GM12878 (cell line): ENCODE measurements at regions not wholly inside any gene's neighbourhood (a gene's known extent, or its start where the extent isn't known, plus 50 kb on each side); places are given as distances from the start of the nearest gene placed in this dataset.

Source experiments
- ATAC-seq: fragments of 200-7000 bp; cut with Tn5 transposase; 3 replicates; pipeline ENCODE4 v1.9.1; 2020; ENCODE audit warnings: mild to moderate bottlenecking, moderate library complexity
- BruUV-seq: library from RNA; stranded (reverse); fragments of 400-500 nt; replicated peaks from 2 replicates; lab custom pipeline; 2021; lab: Mats Ljungman, UMichigan
- CTCF ChIA-PET: fragments of 300-600 bp; sonication (Branson Sonifier 250); formaldehyde crosslinking; extraction: SDS; loops from one replicate; lab custom pipeline; 2021; ENCODE audit warnings: inconsistent platforms; lab: Yijun Ruan, JAX
- POLR2A ChIA-PET: fragments of 350-600 bp; formaldehyde crosslinking; extraction: SDS; loops from one replicate; lab custom pipeline; 2021; ENCODE audit warnings: inconsistent platforms; lab: Charles Lee
- RAD21 ChIA-PET: fragments of 300-600 bp; sonication (Branson Sonifier 250); formaldehyde crosslinking; loops from one replicate; lab custom pipeline; 2023; ENCODE audit warnings: antibody characterized with exemption; ENCODE audit not compliant: unreplicated experiment; lab: Charles Lee
- SMC1A ChIA-PET: fragments of 300-600 bp; sonication (Branson Sonifier 250); formaldehyde crosslinking; loops from one replicate; lab custom pipeline; 2023; ENCODE audit not compliant: unreplicated experiment, uncharacterized antibody; lab: Charles Lee
- DNase-seq: peaks from one replicate; pipeline ENCODE4 v3.0.0-alpha.2; 2011; ENCODE audit warnings: low read depth, low spot score
- FAIRE-seq: peaks from 3 replicates; lab custom pipeline; 2011; peaks lifted over from hg19 to GRCh38; lab: Jason Lieb, UNC
- H2AFZ ChIP-seq: 2 replicates; pipeline ENCODE4 v1.6.0; 2011; ENCODE audit warnings: low read depth, low read length, control low read depth; ENCODE audit not compliant: control insufficient read depth
- H3K27ac ChIP-seq: 2 replicates; pipeline ENCODE4 v1.5.1; 2011; ENCODE audit warnings: control low read depth; ENCODE audit not compliant: control insufficient read depth, insufficient read depth
- H3K27me3 ChIP-seq, 2 experiments: replicated peaks in 1 of 2; 2 replicates each; pipeline versions ENCODE4 v1.6.0 to v1.6.1; 2011; ENCODE audit warnings: low read length in 1 of 2; ENCODE audit not compliant: control insufficient read depth in 2 of 2, insufficient read depth in 2 of 2
- H3K36me3 ChIP-seq, 2 experiments: 2 replicates each; pipeline ENCODE4 v1.5.1; 2011; ENCODE audit warnings: low read length in 1 of 2; ENCODE audit not compliant: control insufficient read depth in 2 of 2, insufficient read depth in 2 of 2
- H3K4me1 ChIP-seq: 2 replicates; pipeline ENCODE4 v1.6.1; 2011; ENCODE audit warnings: mild to moderate bottlenecking, low read length, moderate library complexity, mixed read lengths; ENCODE audit not compliant: control insufficient read depth, insufficient read depth
- H3K4me2 ChIP-seq: 2 replicates; pipeline ENCODE4 v1.6.0; 2011; ENCODE audit warnings: control low read depth; ENCODE audit not compliant: control insufficient read depth, insufficient read depth
- H3K4me3 ChIP-seq: fragments of 200-600 bp; sonication (generic); 2 replicates; pipeline ENCODE4 v1.5.1; 2016
- H3K79me2 ChIP-seq: 2 replicates; pipeline ENCODE4 v1.6.0; 2011; ENCODE audit warnings: low read length; ENCODE audit not compliant: control insufficient read depth, insufficient read depth
- H3K9ac ChIP-seq: 2 replicates; pipeline ENCODE4 v1.8.0; 2011; ENCODE audit warnings: low read length, control low read depth, mixed read lengths; ENCODE audit not compliant: control insufficient read depth, insufficient read depth
- H3K9me3 ChIP-seq: replicated peaks from 3 replicates; pipeline ENCODE4 v1.5.1; 2011; ENCODE audit warnings: mild to moderate bottlenecking, low read length; ENCODE audit not compliant: control insufficient read depth, insufficient read depth
- H4K20me1 ChIP-seq: 2 replicates; pipeline ENCODE4 v1.6.0; 2011; ENCODE audit not compliant: control insufficient read depth, insufficient read depth
- ASH2L ChIP-seq: fragments of 300-600, 200-600 bp; sonication (generic); IDR thresholded peaks from 2 replicates; pipeline ENCODE4 v1.6.1; 2017; ENCODE audit warnings: low read depth, mild to moderate bottlenecking, borderline replicate concordance
- CBFB ChIP-seq: IDR thresholded peaks from 2 replicates; pipeline ENCODE4 v1.6.1; 2016; ENCODE audit warnings: antibody characterized with exemption, low read depth
- CBX5 ChIP-seq: sonication (generic); IDR thresholded peaks from 2 replicates; pipeline ENCODE4 v1.6.1; 2016; ENCODE audit warnings: low read depth, moderate library complexity, mild to moderate bottlenecking, inconsistent platforms
- IRF5 ChIP-seq: fragments of 450-650 bp; IDR thresholded peaks from 2 replicates; pipeline ENCODE4 v1.6.1; 2017; ENCODE audit warnings: borderline replicate concordance
- NR2C2 ChIP-seq: IDR thresholded peaks from 2 replicates; pipeline ENCODE4 v1.6.1; 2011; ENCODE audit warnings: borderline replicate concordance, low read depth; ENCODE audit not compliant: control insufficient read depth, insufficient read length
- POLR2AphosphoS5 ChIP-seq: IDR thresholded peaks from 2 replicates; pipeline ENCODE4 v1.6.1; 2011; ENCODE audit warnings: mild to moderate bottlenecking, low read length, inconsistent platforms
- RAD21 ChIP-seq: IDR thresholded peaks from 2 replicates; pipeline ENCODE4 v1.6.1; 2011; ENCODE audit warnings: mild to moderate bottlenecking, low read depth, low read length, moderate library complexity; ENCODE audit not compliant: insufficient read depth
- REST ChIP-seq: IDR thresholded peaks from 2 replicates; pipeline ENCODE4 v1.6.1; 2012; ENCODE audit warnings: mild to moderate bottlenecking, low read depth, low read length
- ZNF217 ChIP-seq: fragments of 450-650 bp; IDR thresholded peaks from 2 replicates; pipeline ENCODE4 v1.6.1; 2017; ENCODE audit warnings: antibody characterized with exemption, mild to moderate bottlenecking
- WGBS: methylation state at CpG from one replicate; pipeline ENCODE4 v1.1.6; 2016; ENCODE audit warnings: low lambda C conversion rate; ENCODE audit not compliant: insufficient replicate concordance, insufficient coverage; ENCODE audit errors: missing lambda C conversion rate; 5-methylcytosine and 5-hydroxymethylcytosine counted together
- in situ Hi-C: fragments of 300-500 bp; cut with MboI; formaldehyde crosslinking; loops from 9 replicates; pipeline ENCODE4 v1.14.3; 2018; ENCODE audit warnings: mixed read lengths
- intact Hi-C: fragments of 100-400 bp; cut with micrococcal nuclease; formaldehyde crosslinking; loops from one replicate; pipeline ENCODE4 v1.14.2; 2022; ENCODE audit not compliant: unreplicated experiment

DNA sequence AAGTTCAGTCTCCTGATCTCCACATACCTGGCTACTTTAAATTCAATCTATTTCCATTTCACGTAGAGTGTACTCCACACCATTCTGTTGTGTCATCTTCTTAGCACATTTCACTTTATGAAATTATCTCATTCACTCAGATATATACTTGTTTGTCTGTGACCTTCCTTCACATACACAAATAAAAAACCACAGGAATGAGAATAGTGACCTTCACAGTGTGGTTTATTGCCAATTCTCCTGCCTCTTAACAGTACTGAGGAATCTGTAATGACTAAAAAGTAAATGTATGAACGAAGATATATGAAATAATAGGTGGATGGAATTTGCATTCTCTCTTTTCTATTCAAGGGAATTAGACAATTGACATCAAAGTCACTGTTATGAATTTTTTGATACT, 183.9 kb upstream of the PCDH7 start:
- no peak for TF ChIP-seq ASH2L
- no peak for TF ChIP-seq RAD21
- no peak for TF ChIP-seq REST
- no peak for TF ChIP-seq ZNF217
- no peak for TF ChIP-seq CBFB
- no peak for TF ChIP-seq IRF5
- no peak for TF ChIP-seq CBX5
- TF ChIP-seq POLR2AphosphoS5, result no peak
- TF ChIP-seq NR2C2, result no peak
- CTCF ChIA-PET, result no interaction called here
- Histone ChIP-seq H3K9me3 (no peaks in the 10 kb centered on the region), H3K4me3 (no peak overlapping the region), H3K27ac (no peak overlapping the region), H3K79me2 (no peaks in the 10 kb centered on the region), H4K20me1 (no peaks in the 10 kb centered on the region), H3K36me3 (no peaks in the 10 kb centered on the region), H3K4me2 (no peak overlapping the region), H3K27me3 (no peaks in the 10 kb centered on the region), H2AFZ (no peak overlapping the region), H3K9ac (no peak overlapping the region), H3K4me1 (no peaks in the 10 kb centered on the region)
- ATAC-seq (no peak), DNase-seq (no peak), FAIRE-seq (no peak)
- POLR2A ChIA-PET, result no interaction called here
- BruUV-seq, result no TSS peak
- WGBS, result 2% methylated on average over 2 of the region's 2 CpGs
- SMC1A ChIA-PET, result no interaction called here
- in situ Hi-C loops (no loop called here), intact Hi-C loops (no loop called here)
- RAD21 ChIA-PET, result no interaction called here
